CD8-positive, alpha-beta memory T cell (primary cell): ENCODE measurements at regions not wholly inside any gene's neighbourhood (a gene's known extent, or its start where the extent isn't known, plus 50 kb on each side); places are given as distances from the start of the nearest gene placed in this dataset.
A peak's percentile ranks its signal among the peaks of the same experiment; 100 is the strongest.

Experiments used
- CTCF ChIA-PET: fragments of 350-600 bp; sonication (Branson Sonifier 250); formaldehyde crosslinking; loops from one replicate; lab custom pipeline; 2021; ENCODE audit warnings: antibody characterized with exemption; lab: Charles Lee
- POLR2A ChIA-PET: fragments of 350-600 bp; sonication (Branson Sonifier 250); formaldehyde crosslinking; loops from one replicate; lab custom pipeline; 2021; ENCODE audit warnings: antibody characterized with exemption; lab: Charles Lee
- DNase-seq, 5 donors: peaks; one replicate each; pipeline versions ENCODE4 v3.0.0 to v3.0.0-alpha.2; 2020 to 2022; ENCODE audit warnings: mixed read lengths in 1 of 5
- H3K27ac ChIP-seq: one replicate; pipeline ENCODE4 v1.7.0; 2013; ENCODE audit warnings: low read depth, mild to moderate bottlenecking, low read length, moderate library complexity
- H3K27me3 ChIP-seq: 2 replicates; pipeline ENCODE4 v1.7.0; 2013; ENCODE audit warnings: low read length, mild to moderate bottlenecking; ENCODE audit not compliant: insufficient read depth, poor library complexity, severe bottlenecking
- H3K36me3 ChIP-seq: 2 replicates; pipeline ENCODE4 v1.7.0; 2013; ENCODE audit warnings: mild to moderate bottlenecking, low read length, moderate library complexity; ENCODE audit not compliant: insufficient read depth
- H3K4me1 ChIP-seq: 2 replicates; pipeline ENCODE4 v1.7.0; 2013; ENCODE audit warnings: mild to moderate bottlenecking, low read length, moderate library complexity; ENCODE audit not compliant: insufficient read depth
- H3K4me3 ChIP-seq: 2 replicates; pipeline ENCODE4 v1.7.0; 2013; ENCODE audit warnings: mild to moderate bottlenecking, low read length
- H3K9me3 ChIP-seq: 2 replicates; pipeline ENCODE4 v1.7.0; 2013; ENCODE audit warnings: mild to moderate bottlenecking, low read length
- H3K27ac Mint-ChIP-seq, 8 donors: one replicate each; pipeline ENCODE4 v1.8.0; 2020 to 2021; ENCODE audit warnings: mixed read lengths in 8 of 8, mild to moderate bottlenecking in 6 of 8, inconsistent platforms in 3 of 8, moderate library complexity in 3 of 8
- H3K27me3 Mint-ChIP-seq, 2 donors: one replicate each; pipeline ENCODE4 v1.8.0; 2020 to 2021; ENCODE audit warnings: mixed read lengths in 2 of 2, mild to moderate bottlenecking in 1 of 2, moderate library complexity in 1 of 2
- H3K36me3 Mint-ChIP-seq, 3 donors: one replicate each; pipeline ENCODE4 v1.8.0; 2020 to 2021; ENCODE audit warnings: mixed read lengths in 3 of 3, inconsistent platforms in 1 of 3, mild to moderate bottlenecking in 1 of 3
- H3K4me1 Mint-ChIP-seq, 3 donors: one replicate each; pipeline ENCODE4 v1.8.0; 2020 to 2021; ENCODE audit warnings: mixed read lengths in 3 of 3, inconsistent platforms in 1 of 3, mild to moderate bottlenecking in 1 of 3
- H3K4me3 Mint-ChIP-seq, 7 donors: one replicate each; pipeline ENCODE4 v1.8.0; 2020 to 2021; ENCODE audit warnings: mixed read lengths in 7 of 7, mild to moderate bottlenecking in 6 of 7, moderate library complexity in 4 of 7, inconsistent platforms in 2 of 7
- H3K9me3 Mint-ChIP-seq, 5 donors: one replicate each; pipeline ENCODE4 v1.8.0; 2020 to 2022; ENCODE audit warnings: mixed read lengths in 5 of 5, mild to moderate bottlenecking in 3 of 5, moderate library complexity in 2 of 5, inconsistent platforms in 1 of 5

GRCh38 chr14:75333606-75334548 is 55.2 kb downstream of the FOS start:
- peak overlapping the region; percentile 54 for H3K4me3 ChIP-seq
- POLR2A ChIA-PET: interaction anchor here (0.6 to 1.7 kb wide), 7 partner anchors 18 to 227 kb away, joined by 3 to 8 read pairs (median 4); partner anchors contain the start of gene NEK9
- Mint-ChIP-seq H3K4me3 (peak overlapping the region; percentile 82 to 92 (median 87)), H3K27ac (peak overlapping the region; percentile 84 to 99 (median 96)), H3K36me3 (no peaks in the 10 kb centered on the region), H3K4me1 (peaks cover 26 to 34% (median 33%) of the 10 kb centered on the region in 3 donors), H3K9me3 (no peaks in the 10 kb centered on the region), H3K27me3 (peaks cover 0 to 7% of the 10 kb centered on the region in 2 donors)
- H3K36me3 ChIP-seq: no peaks in the 10 kb centered on the region
- no peaks in the 10 kb centered on the region for H3K9me3 ChIP-seq
- no peaks in the 10 kb centered on the region for H3K27me3 ChIP-seq
- H3K4me1 ChIP-seq: peaks cover 16% of the 10 kb centered on the region
- peak; percentile 20 to 79 (median 61) for DNase-seq
- H3K27ac ChIP-seq: peak overlapping the region; percentile 52
- CTCF ChIA-PET: interaction anchor here (1.3 kb wide), 1 partner anchor 155 kb away, joined by 3 read pairs; no protein-coding TSS in a partner anchor

- Histone ChIP-seq H3K9me3 (no peaks in the 10 kb centered on the region), H3K36me3 (no peaks in the 10 kb centered on the region), H3K27me3 (no peaks in the 10 kb centered on the region), H3K4me3 (peak overlapping the region; percentile 54), H3K27ac (no peak overlapping the region), H3K4me1 (peaks cover 16% of the 10 kb centered on the region)
- ChIA-PET CTCF (interaction anchor here (1.3 kb wide), 1 partner anchor 155 kb away, joined by 3 read pairs; no protein-coding TSS in a partner anchor), POLR2A (interaction anchor here (1.0 to 1.7 kb wide), 4 partner anchors 87 to 227 kb away, joined by 3 to 8 read pairs (median 5); partner anchors contain the start of gene NEK9)
- H3K27ac Mint-ChIP-seq: peak overlapping the region; percentile 84 to 99 (median 94)
- no peak for DNase-seq
- peaks cover 26 to 34% (median 33%) of the 10 kb centered on the region in 3 donors for H3K4me1 Mint-ChIP-seq
- H3K4me3 Mint-ChIP-seq: peak overlapping the region; percentile 82 to 92 (median 87)
- H3K9me3 Mint-ChIP-seq: no peaks in the 10 kb centered on the region
- peaks cover 0 to 8% of the 10 kb centered on the region in 2 donors for H3K27me3 Mint-ChIP-seq
- H3K36me3 Mint-ChIP-seq: no peaks in the 10 kb centered on the region
Observed at GRCh38 chr14:75334549-75335051, 56.0 kb downstream of the FOS start.

- Histone ChIP-seq H3K9me3 (no peaks in the 10 kb centered on the region), H3K27ac (no peak overlapping the region), H3K36me3 (no peaks in the 10 kb centered on the region), H3K4me3 (no peak overlapping the region), H3K4me1 (peaks cover 16% of the 10 kb centered on the region), H3K27me3 (no peaks in the 10 kb centered on the region)
- Mint-ChIP-seq H3K36me3 (no peaks in the 10 kb centered on the region), H3K4me3 (peak overlapping the region in 5 of 7 donors; percentile 23 to 82 (median 59)), H3K27ac (peak overlapping the region in 3 of 8 donors; percentile 17 to 87 (median 87)), H3K9me3 (no peaks in the 10 kb centered on the region), H3K4me1 (peaks cover 26 to 34% (median 33%) of the 10 kb centered on the region in 3 donors), H3K27me3 (peaks cover 0 to 8% of the 10 kb centered on the region in 2 donors)
- ChIA-PET CTCF (no interaction called here), POLR2A (no interaction called here)
- DNase-seq: no peak
Observed at GRCh38 chr14:75335571-75335970, 56.9 kb downstream of the FOS start.

GRCh38 chr14:75338398-75338797 is 59.8 kb downstream of the FOS start:
- no peaks in the 10 kb centered on the region for H3K36me3 Mint-ChIP-seq
- Histone ChIP-seq H3K4me1 (peaks cover 15% of the 10 kb centered on the region), H3K27ac (no peak overlapping the region), H3K4me3 (no peak overlapping the region), H3K36me3 (no peaks in the 10 kb centered on the region), H3K27me3 (no peaks in the 10 kb centered on the region), H3K9me3 (no peaks in the 10 kb centered on the region)
- H3K9me3 Mint-ChIP-seq: no peaks in the 10 kb centered on the region
- H3K4me1 Mint-ChIP-seq: peaks cover 16 to 22% (median 22%) of the 10 kb centered on the region in 3 donors
- H3K27ac Mint-ChIP-seq: no peak overlapping the region
- CTCF ChIA-PET: no interaction called here
- POLR2A ChIA-PET: no interaction called here
- H3K4me3 Mint-ChIP-seq: no peak overlapping the region
- no peak for DNase-seq
- H3K27me3 Mint-ChIP-seq: peaks cover 0 to 6% of the 10 kb centered on the region in 2 donors

- peaks cover 10% of the 10 kb centered on the region for H3K4me1 ChIP-seq
- ChIA-PET POLR2A (no interaction called here), CTCF (no interaction called here)
- no peaks in the 10 kb centered on the region for H3K36me3 ChIP-seq
- no peaks in the 10 kb centered on the region for H3K27me3 ChIP-seq
- no peak overlapping the region for H3K27ac ChIP-seq
- Mint-ChIP-seq H3K4me3 (no peak overlapping the region), H3K27ac (no peak overlapping the region), H3K27me3 (peaks cover 0 to 6% of the 10 kb centered on the region in 2 donors), H3K36me3 (no peaks in the 10 kb centered on the region), H3K4me1 (peaks cover 12 to 16% (median 15%) of the 10 kb centered on the region in 3 donors), H3K9me3 (no peaks in the 10 kb centered on the region)
- H3K4me3 ChIP-seq: no peak overlapping the region
- no peaks in the 10 kb centered on the region for H3K9me3 ChIP-seq
- no peak for DNase-seq
Observed at GRCh38 chr14:75339059-75339458, 60.4 kb downstream of the FOS start.

GRCh38 chr14:75340921-75341320 is 62.3 kb downstream of the FOS start:
- Mint-ChIP-seq H3K27me3 (peaks cover 0 to 6% of the 10 kb centered on the region in 2 donors), H3K27ac (no peak overlapping the region), H3K9me3 (peaks cover 0 to 3% (median 0%) of the 10 kb centered on the region in 5 donors), H3K36me3 (no peaks in the 10 kb centered on the region), H3K4me1 (no peaks in the 10 kb centered on the region), H3K4me3 (no peak overlapping the region)
- H3K9me3 ChIP-seq: no peaks in the 10 kb centered on the region
- H3K36me3 ChIP-seq: no peaks in the 10 kb centered on the region
- ChIA-PET CTCF (no interaction called here), POLR2A (no interaction called here)
- no peak overlapping the region for H3K27ac ChIP-seq
- DNase-seq: no peak
- H3K4me3 ChIP-seq: no peak overlapping the region
- H3K4me1 ChIP-seq: no peaks in the 10 kb centered on the region
- H3K27me3 ChIP-seq: no peaks in the 10 kb centered on the region

- Histone ChIP-seq H3K27ac (no peak overlapping the region), H3K4me1 (no peaks in the 10 kb centered on the region), H3K36me3 (no peaks in the 10 kb centered on the region), H3K4me3 (no peak overlapping the region), H3K9me3 (no peaks in the 10 kb centered on the region), H3K27me3 (no peaks in the 10 kb centered on the region)
- peak overlapping the region in 2 of 8 donors; percentile 39 to 70 for H3K27ac Mint-ChIP-seq
- H3K36me3 Mint-ChIP-seq: no peaks in the 10 kb centered on the region
- ChIA-PET CTCF (no interaction called here), POLR2A (no interaction called here)
- no peak for DNase-seq
- H3K4me3 Mint-ChIP-seq: no peak overlapping the region
- H3K4me1 Mint-ChIP-seq: no peaks in the 10 kb centered on the region
- H3K9me3 Mint-ChIP-seq: peaks cover 0 to 3% (median 0%) of the 10 kb centered on the region in 5 donors
- H3K27me3 Mint-ChIP-seq: peaks cover 0 to 6% of the 10 kb centered on the region in 2 donors
Observed at GRCh38 chr14:75341620-75342019, 63.0 kb downstream of the FOS start.
